Panc1 (cell line): ENCODE measurements at regions not wholly inside any gene's neighbourhood (a gene's known extent, or its start where the extent isn't known, plus 50 kb on each side); places are given as distances from the start of the nearest gene placed in this dataset.

Experiments
- CTCF ChIP-seq: fragments of 450-650 bp; IDR thresholded peaks from 2 replicates; pipeline ENCODE4 v1.5.1; 2017; ENCODE audit warnings: mild to moderate bottlenecking
- REST ChIP-seq, 2 experiments: IDR thresholded peaks; 2 replicates each; pipeline ENCODE4 v1.6.1; 2011 to 2012; ENCODE audit warnings: low read depth in 2 of 2, control low read depth in 1 of 2, low read length in 1 of 2, mild to moderate bottlenecking in 1 of 2, moderate library complexity in 1 of 2; ENCODE audit not compliant: insufficient read depth in 1 of 2

- TF ChIP-seq CTCF = no peak
- TF ChIP-seq REST (IDR thresholded peaks at IDR 0.05; ENCODE audit: insufficient read depth in 1 of 2, low read depth in 2 of 2, low read length in 1 of 2) = no peak
Measured at GRCh38 chr4:24274381-24274941, 309.9 kb downstream of the DHX15 start.
